ENCODE measurements at regions not wholly inside any gene's neighbourhood (a gene's known extent, or its start where the extent isn't known, plus 50 kb on each side); places are given as distances from the start of the nearest gene placed in this dataset.

- Mint-ChIP-seq H3K9me3 (no peaks in the 10 kb centered on the region), H3K27ac (no peak overlapping the region), H3K27me3 (no peaks in the 10 kb centered on the region), H3K36me3 (ENCODE audit: low read depth) (no peaks in the 10 kb centered on the region), H3K4me3 (no peak overlapping the region), H3K4me1 (ENCODE audit: low read depth) (no peaks in the 10 kb centered on the region)
- ChIA-PET POLR2A (no interaction called here), CTCF (no interaction called here)
- H3K4me3 ChIP-seq (ENCODE audit: low read length), result no peak overlapping the region
- DNase-seq, result no peak
- H3K27me3 ChIP-seq (ENCODE audit: control insufficient read depth in 1 of 2, insufficient read depth in 2 of 2, low read length in 2 of 2), result no peaks in the 10 kb centered on the region
- no peak for ATAC-seq (ENCODE audit: poor library complexity)
- H3K9me3 ChIP-seq (ENCODE audit: control insufficient read depth in 1 of 2, insufficient read depth in 1 of 2, low read length in 2 of 2), result no peaks in the 10 kb centered on the region
- no peak for TF ChIP-seq CTCF (IDR thresholded peaks at IDR 0.05)
- H3K36me3 ChIP-seq (ENCODE audit: insufficient read depth, low read length), result no peaks in the 10 kb centered on the region
- no peaks in the 10 kb centered on the region for H3K4me1 ChIP-seq (ENCODE audit: insufficient read depth, low read length)
- intact Hi-C loops (cut with DNase I, micrococcal nuclease), result no loop called here
- H3K27ac ChIP-seq (ENCODE audit: low read depth in 1 of 2, low read length in 2 of 2), result no peak overlapping the region
These were observed 318.8 kb upstream of the IGFBP3 start for GRCh38 chr7:46239846-46240245.

GRCh38 chr7:46237466-46237865 lies 316.4 kb upstream of the IGFBP3 start:
- no peak for DNase-seq
- no peaks in the 10 kb centered on the region for H3K9me3 ChIP-seq (ENCODE audit: control insufficient read depth in 1 of 2, insufficient read depth in 1 of 2, low read length in 2 of 2)
- H3K27me3 ChIP-seq (ENCODE audit: control insufficient read depth in 1 of 2, insufficient read depth in 2 of 2, low read length in 2 of 2), result no peaks in the 10 kb centered on the region
- no peaks in the 10 kb centered on the region for H3K4me1 Mint-ChIP-seq (ENCODE audit: low read depth)
- H3K4me3 ChIP-seq (ENCODE audit: low read length), result no peak overlapping the region
- no peaks in the 10 kb centered on the region for H3K36me3 Mint-ChIP-seq (ENCODE audit: low read depth)
- no peaks in the 10 kb centered on the region for H3K4me1 ChIP-seq (ENCODE audit: insufficient read depth, low read length)
- H3K4me3 Mint-ChIP-seq, result no peak overlapping the region
- intact Hi-C loops (cut with DNase I, micrococcal nuclease), result no loop called here
- no peak for TF ChIP-seq CTCF (IDR thresholded peaks at IDR 0.05)
- no peaks in the 10 kb centered on the region for H3K27me3 Mint-ChIP-seq
- H3K9me3 Mint-ChIP-seq, result no peaks in the 10 kb centered on the region
- no peak for ATAC-seq (ENCODE audit: poor library complexity)
- ChIA-PET CTCF (no interaction called here), POLR2A (no interaction called here)
- H3K27ac Mint-ChIP-seq, result no peak overlapping the region
- H3K36me3 ChIP-seq (ENCODE audit: insufficient read depth, low read length), result no peaks in the 10 kb centered on the region
- H3K27ac ChIP-seq (ENCODE audit: low read depth in 1 of 2, low read length in 2 of 2), result no peak overlapping the region

GRCh38 chr7:46233585-46234329 lies 312.7 kb upstream of the IGFBP3 start:
- ChIA-PET POLR2A (no interaction called here), CTCF (no interaction called here)
- H3K4me1 Mint-ChIP-seq (ENCODE audit: low read depth), result no peaks in the 10 kb centered on the region
- intact Hi-C loops (cut with DNase I, micrococcal nuclease), result no loop called here
- H3K36me3 Mint-ChIP-seq (ENCODE audit: low read depth), result no peaks in the 10 kb centered on the region
- H3K27ac Mint-ChIP-seq, result no peak overlapping the region
- ATAC-seq (ENCODE audit: poor library complexity) (no peak), DNase-seq (no peak)
- Histone ChIP-seq H3K4me1 (ENCODE audit: insufficient read depth, low read length) (no peaks in the 10 kb centered on the region), H3K36me3 (ENCODE audit: insufficient read depth, low read length) (no peaks in the 10 kb centered on the region), H3K4me3 (ENCODE audit: low read length) (no peak overlapping the region), H3K27me3 (ENCODE audit: control insufficient read depth in 1 of 2, insufficient read depth in 2 of 2, low read length in 2 of 2) (no peaks in the 10 kb centered on the region), H3K27ac (ENCODE audit: low read depth in 1 of 2, low read length in 2 of 2) (no peak overlapping the region), H3K9me3 (ENCODE audit: control insufficient read depth in 1 of 2, insufficient read depth in 1 of 2, low read length in 2 of 2) (no peaks in the 10 kb centered on the region)
- H3K4me3 Mint-ChIP-seq, result no peak overlapping the region
- H3K27me3 Mint-ChIP-seq, result peaks cover 5% of the 10 kb centered on the region
- TF ChIP-seq CTCF (IDR thresholded peaks at IDR 0.05), result no peak
- H3K9me3 Mint-ChIP-seq, result no peaks in the 10 kb centered on the region

All from CD4-positive, alpha-beta T cell (primary cell).